A673 (cell line): ENCODE measurements at regions not wholly inside any gene's neighbourhood (a gene's known extent, or its start where the extent isn't known, plus 50 kb on each side); places are given as distances from the start of the nearest gene placed in this dataset.
A peak's percentile ranks its signal among the peaks of the same experiment; 100 is the strongest.

Experiments
- BruUV-seq: library from RNA; stranded (reverse); fragments of 400-500 nt; replicated peaks from 2 replicates; lab custom pipeline; 2021; lab: Mats Ljungman, UMichigan
- CTCF ChIA-PET: fragments of 300-600 bp; sonication (Branson Sonifier 250); formaldehyde crosslinking; loops from one replicate; lab custom pipeline; 2022; ENCODE audit warnings: antibody characterized with exemption; lab: Charles Lee
- POLR2A ChIA-PET: fragments of 300-600 bp; sonication (Branson Sonifier 250); formaldehyde crosslinking; loops from one replicate; lab custom pipeline; 2022; ENCODE audit warnings: antibody characterized with exemption; ENCODE audit not compliant: low non-redundant PET; lab: Charles Lee
- DNase-seq: peaks from one replicate; pipeline ENCODE4 v3.0.0-alpha.2; 2015; ENCODE audit warnings: low spot score
- H3K27ac ChIP-seq: fragments of 200-600 bp; sonication (generic); 2 replicates; pipeline ENCODE4 v1.5.1; 2016; ENCODE audit warnings: mixed run types, low read depth, mild to moderate bottlenecking, mixed read lengths, antibody characterized with exemption, low read length; ENCODE audit not compliant: poor library complexity, severe bottlenecking
- H3K27me3 ChIP-seq: fragments of 200-600 bp; sonication (generic); replicated peaks from 2 replicates; pipeline ENCODE4 v1.6.1; 2017; ENCODE audit warnings: mixed run types, low read depth, mild to moderate bottlenecking, mixed read lengths, antibody characterized with exemption, low read length; ENCODE audit not compliant: insufficient read depth, poor library complexity
- H3K36me3 ChIP-seq: fragments of 200-600 bp; sonication (generic); 2 replicates; pipeline ENCODE4 v1.6.1; 2016; ENCODE audit warnings: mixed run types, mild to moderate bottlenecking, mixed read lengths, antibody characterized with exemption, low read length; ENCODE audit not compliant: insufficient read depth, poor library complexity, severe bottlenecking
- H3K4me1 ChIP-seq: fragments of 200-600 bp; sonication (generic); 2 replicates; pipeline ENCODE4 v1.6.1; 2017; ENCODE audit warnings: mixed run types, mild to moderate bottlenecking, mixed read lengths, antibody characterized with exemption, low read length; ENCODE audit not compliant: insufficient read depth, poor library complexity, severe bottlenecking
- H3K4me3 ChIP-seq: fragments of 200-600 bp; sonication (generic); 2 replicates; pipeline ENCODE4 v1.5.1; 2016; ENCODE audit warnings: low read depth, mixed run types, mild to moderate bottlenecking, mixed read lengths, low read length; ENCODE audit not compliant: poor library complexity, severe bottlenecking
- H3K9me3 ChIP-seq: fragments of 200-600 bp; sonication (generic); 2 replicates; pipeline ENCODE4 v1.6.1; 2016; ENCODE audit warnings: mixed run types, low read depth, mild to moderate bottlenecking, mixed read lengths, antibody characterized with exemption, low read length; ENCODE audit not compliant: poor library complexity, severe bottlenecking
- EZH2 ChIP-seq: fragments of 200-600 bp; sonication (generic); IDR thresholded peaks from 2 replicates; pipeline ENCODE4 v1.6.1; 2017; ENCODE audit warnings: borderline replicate concordance, low read depth, mild to moderate bottlenecking, mixed read lengths, antibody characterized with exemption, low read length; ENCODE audit not compliant: poor library complexity, severe bottlenecking
- intact Hi-C: fragments of 100-400 bp; cut with micrococcal nuclease; formaldehyde crosslinking; loops from one replicate; pipeline ENCODE4 v1.10.0; 2022; ENCODE audit not compliant: unreplicated experiment
- TF ChIP-seq, protein P1 (sequence below): fragments of 300-800, 200-600 bp; sonication (generic); conservative IDR thresholded peaks from 2 replicates; pipeline ENCODE4 v1.5.1; 2017; ENCODE audit warnings: low read depth, mild to moderate bottlenecking, antibody characterized with exemption, low read length, moderate library complexity, mixed read lengths

DNA sequence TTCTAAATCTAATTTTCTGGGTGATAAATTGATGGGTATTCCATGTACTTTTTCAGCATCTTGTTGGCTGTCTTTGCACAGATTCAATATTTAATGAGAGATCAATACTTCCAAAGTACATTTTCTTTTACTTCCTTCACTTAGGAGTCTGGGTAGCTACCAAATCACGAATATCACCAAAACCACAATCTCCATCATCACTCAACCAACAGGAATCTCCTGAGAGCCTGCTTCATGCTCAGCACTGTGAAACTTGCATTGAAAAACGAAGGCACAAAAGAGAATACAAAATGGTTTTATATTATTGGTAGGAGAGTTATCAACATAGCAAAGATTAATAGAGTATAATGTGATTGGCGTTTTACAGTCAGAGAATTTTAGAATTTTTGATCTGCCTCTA lies 261.5 kb upstream of the DSEL start:
- no TSS peak for BruUV-seq
- H3K27me3 ChIP-seq = no peaks in the 10 kb centered on the region
- ChIA-PET CTCF (no interaction called here), POLR2A (no interaction called here)
- intact Hi-C loops = no loop called here
- H3K4me1 ChIP-seq = peaks cover 19% of the 10 kb centered on the region
- no peak overlapping the region for H3K4me3 ChIP-seq
- no peaks in the 10 kb centered on the region for H3K36me3 ChIP-seq
- no peak for DNase-seq
- no peak for TF ChIP-seq EZH2
- TF ChIP-seq, protein P1, sequence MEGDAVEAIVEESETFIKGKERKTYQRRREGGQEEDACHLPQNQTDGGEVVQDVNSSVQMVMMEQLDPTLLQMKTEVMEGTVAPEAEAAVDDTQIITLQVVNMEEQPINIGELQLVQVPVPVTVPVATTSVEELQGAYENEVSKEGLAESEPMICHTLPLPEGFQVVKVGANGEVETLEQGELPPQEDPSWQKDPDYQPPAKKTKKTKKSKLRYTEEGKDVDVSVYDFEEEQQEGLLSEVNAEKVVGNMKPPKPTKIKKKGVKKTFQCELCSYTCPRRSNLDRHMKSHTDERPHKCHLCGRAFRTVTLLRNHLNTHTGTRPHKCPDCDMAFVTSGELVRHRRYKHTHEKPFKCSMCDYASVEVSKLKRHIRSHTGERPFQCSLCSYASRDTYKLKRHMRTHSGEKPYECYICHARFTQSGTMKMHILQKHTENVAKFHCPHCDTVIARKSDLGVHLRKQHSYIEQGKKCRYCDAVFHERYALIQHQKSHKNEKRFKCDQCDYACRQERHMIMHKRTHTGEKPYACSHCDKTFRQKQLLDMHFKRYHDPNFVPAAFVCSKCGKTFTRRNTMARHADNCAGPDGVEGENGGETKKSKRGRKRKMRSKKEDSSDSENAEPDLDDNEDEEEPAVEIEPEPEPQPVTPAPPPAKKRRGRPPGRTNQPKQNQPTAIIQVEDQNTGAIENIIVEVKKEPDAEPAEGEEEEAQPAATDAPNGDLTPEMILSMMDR = no peak
- no peak overlapping the region for H3K27ac ChIP-seq
- H3K9me3 ChIP-seq = no peaks in the 10 kb centered on the region

DNA sequence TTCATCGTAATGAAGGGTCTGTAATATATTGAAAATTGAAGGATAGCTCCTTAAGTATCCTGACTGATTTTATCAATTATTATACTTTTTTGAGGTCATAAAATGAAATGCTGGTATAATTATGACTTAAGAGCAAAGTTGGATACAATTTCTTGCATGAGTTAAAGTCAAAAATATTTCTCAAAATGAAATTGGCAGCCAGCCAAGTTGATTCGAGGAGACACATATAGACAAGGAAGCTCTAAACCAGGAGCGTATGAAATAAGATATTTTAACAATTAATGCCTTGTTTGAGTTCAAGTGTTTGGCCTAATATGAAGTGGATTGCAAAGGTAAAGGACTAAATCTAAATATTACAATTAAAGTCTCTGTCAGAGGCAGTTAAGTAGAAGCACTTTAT lies 260.4 kb upstream of the DSEL start:
- intact Hi-C loops = loop anchor here (2.0 kb wide), 1 partner anchor 72 kb away; no protein-coding TSS in a partner anchor
- Histone ChIP-seq H3K4me1 (peaks cover 13% of the 10 kb centered on the region), H3K4me3 (no peak overlapping the region), H3K27me3 (no peaks in the 10 kb centered on the region), H3K27ac (no peak overlapping the region), H3K9me3 (no peaks in the 10 kb centered on the region), H3K36me3 (no peaks in the 10 kb centered on the region)
- CTCF ChIA-PET = no interaction called here
- DNase-seq = peak; percentile 30
- POLR2A ChIA-PET = no interaction called here
- no peak for TF ChIP-seq EZH2
- TF ChIP-seq, protein P1 = no peak
- no TSS peak for BruUV-seq

DNA sequence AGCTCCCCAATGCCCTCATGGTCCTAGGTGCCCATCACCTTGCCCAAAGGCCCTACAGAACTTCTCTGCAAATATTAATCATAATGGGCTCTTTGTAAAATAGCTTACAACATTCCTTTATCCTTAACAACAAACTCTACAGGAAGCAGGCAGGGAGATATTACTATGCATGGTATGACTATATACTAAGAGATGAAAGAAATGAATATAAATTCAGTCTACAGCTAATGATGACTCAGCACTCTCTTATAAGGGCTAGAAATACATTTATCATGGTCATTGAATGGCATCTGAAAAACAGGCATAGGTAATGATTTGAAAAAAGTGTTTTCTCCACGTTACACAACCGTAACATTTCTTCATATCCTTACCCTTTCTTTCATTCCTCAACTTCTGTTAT lies 254.8 kb upstream of the DSEL start:
- Histone ChIP-seq H3K27ac (peak overlapping the region; percentile 12), H3K9me3 (no peaks in the 10 kb centered on the region), H3K36me3 (no peaks in the 10 kb centered on the region), H3K4me3 (no peak overlapping the region), H3K4me1 (peaks cover 24% of the 10 kb centered on the region), H3K27me3 (no peaks in the 10 kb centered on the region)
- BruUV-seq = no TSS peak
- intact Hi-C loops = no loop called here
- POLR2A ChIA-PET = no interaction called here
- TF ChIP-seq, protein P1 = no peak
- no peak for TF ChIP-seq EZH2
- peak; percentile 39 for DNase-seq
- CTCF ChIA-PET = no interaction called here
